Stimulated activated naive B cell treated with anti-CD40 and anti-IgM and Interleukin-4, amounts not matched to agents 10 μg/mL and 1 μg/mL and 100 μg/mL, for 72 hours (primary cell): ENCODE measurements at regions not wholly inside any gene's neighbourhood (a gene's known extent, or its start where the extent isn't known, plus 50 kb on each side); places are given as distances from the start of the nearest gene placed in this dataset.
"Not testable (repeated sequence)": the region's sequence is repeated elsewhere in the genome, so short reads cannot be mapped to it uniquely, and the experiment has no call there.

ENCODE experiments used
- ATAC-seq, 2 donors: fragments of 150-1000 bp; cut with Tn5 transposase; replicated peaks; 2 replicates each; pipeline ENCODE4 v1.10.0; 2021; ENCODE audit warnings: moderate library complexity in 1 of 2
- DNase-seq: peaks from one replicate; pipeline ENCODE4 v3.0.0; 2021
- H3K27ac Mint-ChIP-seq: one replicate; pipeline ENCODE4 v1.8.0; 2022; ENCODE audit warnings: mild to moderate bottlenecking, mixed read lengths
- H3K27me3 Mint-ChIP-seq, 2 donors: one replicate each; pipeline ENCODE4 v1.8.0; 2022; ENCODE audit warnings: mixed read lengths in 2 of 2
- H3K36me3 Mint-ChIP-seq, 2 donors: one replicate each; pipeline ENCODE4 v1.8.0; 2022; ENCODE audit warnings: mixed read lengths in 2 of 2, mild to moderate bottlenecking in 1 of 2
- H3K4me1 Mint-ChIP-seq, 2 donors: one replicate each; pipeline ENCODE4 v1.8.0; 2022; ENCODE audit warnings: mixed read lengths in 2 of 2, mild to moderate bottlenecking in 1 of 2
- H3K4me3 Mint-ChIP-seq, 2 donors: one replicate each; pipeline ENCODE4 v1.8.0; 2022; ENCODE audit warnings: mild to moderate bottlenecking in 2 of 2, mixed read lengths in 2 of 2, moderate library complexity in 1 of 2
- H3K9me3 Mint-ChIP-seq, 2 donors: one replicate each; pipeline ENCODE4 v1.8.0; 2022; ENCODE audit warnings: mixed read lengths in 2 of 2, mild to moderate bottlenecking in 1 of 2

GRCh38 chr1:117717980-117718379, 112.1 kb downstream of the TENT5C start:
- not testable (repeated sequence) for H3K4me3 Mint-ChIP-seq, H3K4me1 Mint-ChIP-seq, ATAC-seq, H3K27ac Mint-ChIP-seq, DNase-seq
- Mint-ChIP-seq H3K36me3 (peaks cover 21 to 28% of the 10 kb centered on the region in 2 donors), H3K27me3 (peaks cover 26 to 56% of the 10 kb centered on the region in 2 donors), H3K9me3 (peaks cover 29 to 39% of the 10 kb centered on the region in 2 donors)

- peaks cover 29 to 41% of the 10 kb centered on the region in 2 donors for H3K9me3 Mint-ChIP-seq
- H3K4me1 Mint-ChIP-seq, H3K4me3 Mint-ChIP-seq, ATAC-seq, DNase-seq, H3K27ac Mint-ChIP-seq: not testable (repeated sequence)
- H3K36me3 Mint-ChIP-seq = peaks cover 23 to 28% of the 10 kb centered on the region in 2 donors
- H3K27me3 Mint-ChIP-seq = peaks cover 26 to 55% of the 10 kb centered on the region in 2 donors
Measured at GRCh38 chr1:117718596-117718995, 112.7 kb downstream of the TENT5C start.

GRCh38 chr1:117719004-117719403, 113.2 kb downstream of the TENT5C start:
- ATAC-seq = no peak

GRCh38 chr1:117732065-117732797, 126.4 kb downstream of the TENT5C start:
- ATAC-seq (no peak), DNase-seq (no peak)
- H3K4me1 Mint-ChIP-seq = peaks cover 9 to 19% of the 10 kb centered on the region in 2 donors
- H3K36me3 Mint-ChIP-seq = peaks cover 5 to 7% of the 10 kb centered on the region in 2 donors
- no peak overlapping the region for H3K27ac Mint-ChIP-seq
- no peak overlapping the region for H3K4me3 Mint-ChIP-seq
- no peaks in the 10 kb centered on the region for H3K27me3 Mint-ChIP-seq
- peaks cover 10% of the 10 kb centered on the region in 2 donors for H3K9me3 Mint-ChIP-seq

More at GRCh38 chr1:117719004-117719403, 113.2 kb downstream of the TENT5C start:
- no peak for DNase-seq
- peaks cover 24 to 28% of the 10 kb centered on the region in 2 donors for H3K36me3 Mint-ChIP-seq
- H3K27ac Mint-ChIP-seq = no peak overlapping the region
- peaks cover 29 to 42% of the 10 kb centered on the region in 2 donors for H3K9me3 Mint-ChIP-seq
- peaks cover 23 to 51% of the 10 kb centered on the region in 2 donors for H3K27me3 Mint-ChIP-seq
- no peak overlapping the region for H3K4me3 Mint-ChIP-seq
- H3K4me1 Mint-ChIP-seq = no peaks in the 10 kb centered on the region

- DNase-seq (no peak), ATAC-seq (no peak)
- H3K4me1 Mint-ChIP-seq = peaks cover 9 to 19% of the 10 kb centered on the region in 2 donors
- peaks cover 2 to 5% of the 10 kb centered on the region in 2 donors for H3K9me3 Mint-ChIP-seq
- no peak overlapping the region for H3K4me3 Mint-ChIP-seq
- no peak overlapping the region for H3K27ac Mint-ChIP-seq
- H3K36me3 Mint-ChIP-seq = no peaks in the 10 kb centered on the region
- H3K27me3 Mint-ChIP-seq = no peaks in the 10 kb centered on the region
Measured at GRCh38 chr1:117732956-117733355, 127.1 kb downstream of the TENT5C start.

GRCh38 chr1:117734403-117734802, 128.6 kb downstream of the TENT5C start:
- Mint-ChIP-seq H3K27me3 (no peaks in the 10 kb centered on the region), H3K27ac (peak overlapping the region; percentile 42), H3K4me3 (no peak overlapping the region), H3K4me1 (peaks cover 9 to 19% of the 10 kb centered on the region in 2 donors), H3K36me3 (no peaks in the 10 kb centered on the region), H3K9me3 (peaks cover 0 to 2% of the 10 kb centered on the region in 2 donors)
- peak in 1 of 2 donors; percentile 34 for ATAC-seq
- no peak for DNase-seq

GRCh38 chr1:117735045-117735992, 129.5 kb downstream of the TENT5C start:
- Mint-ChIP-seq H3K4me3 (peak overlapping the region; percentile 71 to 79), H3K27me3 (no peaks in the 10 kb centered on the region), H3K36me3 (no peaks in the 10 kb centered on the region), H3K27ac (peak overlapping the region; percentile 85), H3K9me3 (no peaks in the 10 kb centered on the region), H3K4me1 (peaks cover 9 to 19% of the 10 kb centered on the region in 2 donors)
- ATAC-seq (peak; percentile 44 to 61), DNase-seq (no peak)

GRCh38 chr1:117739504-117739903, 133.7 kb downstream of the TENT5C start:
- DNase-seq (no peak), ATAC-seq (no peak)
- Mint-ChIP-seq H3K4me1 (peaks cover 5 to 11% of the 10 kb centered on the region in 2 donors), H3K27ac (no peak overlapping the region), H3K36me3 (no peaks in the 10 kb centered on the region), H3K9me3 (peaks cover 0 to 5% of the 10 kb centered on the region in 2 donors), H3K4me3 (no peak overlapping the region), H3K27me3 (peaks cover 9 to 25% of the 10 kb centered on the region in 2 donors)

- H3K36me3 Mint-ChIP-seq = no peaks in the 10 kb centered on the region
- ATAC-seq (no peak), DNase-seq (no peak)
- H3K9me3 Mint-ChIP-seq = peaks cover 0 to 5% of the 10 kb centered on the region in 2 donors
- H3K27ac Mint-ChIP-seq = no peak overlapping the region
- H3K4me1 Mint-ChIP-seq = peaks cover under 1 to 1% of the 10 kb centered on the region in 2 donors
- no peak overlapping the region for H3K4me3 Mint-ChIP-seq
- H3K27me3 Mint-ChIP-seq = peaks cover 10 to 28% of the 10 kb centered on the region in 2 donors
Measured at GRCh38 chr1:117740496-117740895, 134.6 kb downstream of the TENT5C start.

GRCh38 chr1:117746565-117746964, 140.7 kb downstream of the TENT5C start:
- H3K4me1 Mint-ChIP-seq, H3K4me3 Mint-ChIP-seq, H3K27ac Mint-ChIP-seq, ATAC-seq, DNase-seq: not testable (repeated sequence)
- H3K27me3 Mint-ChIP-seq = peaks cover 49 to 62% of the 10 kb centered on the region in 2 donors
- peaks cover 11 to 15% of the 10 kb centered on the region in 2 donors for H3K9me3 Mint-ChIP-seq
- H3K36me3 Mint-ChIP-seq = peaks cover 12 to 24% of the 10 kb centered on the region in 2 donors

GRCh38 chr1:117747605-117748004, 141.8 kb downstream of the TENT5C start:
- no peak overlapping the region for H3K4me3 Mint-ChIP-seq
- H3K36me3 Mint-ChIP-seq = peaks cover 12 to 24% of the 10 kb centered on the region in 2 donors
- DNase-seq = no peak
- peaks cover 11% of the 10 kb centered on the region in 2 donors for H3K9me3 Mint-ChIP-seq
- ATAC-seq = no peak
- H3K27me3 Mint-ChIP-seq = peaks cover 53 to 54% of the 10 kb centered on the region in 2 donors
- no peak overlapping the region for H3K27ac Mint-ChIP-seq
- peaks cover 0 to 2% of the 10 kb centered on the region in 2 donors for H3K4me1 Mint-ChIP-seq

- ATAC-seq = no peak
- peaks cover 25 to 48% of the 10 kb centered on the region in 2 donors for H3K27me3 Mint-ChIP-seq
- no peak for DNase-seq
- no peak overlapping the region for H3K4me3 Mint-ChIP-seq
- H3K36me3 Mint-ChIP-seq = peaks cover 8 to 17% of the 10 kb centered on the region in 2 donors
- peaks cover 7 to 9% of the 10 kb centered on the region in 2 donors for H3K4me1 Mint-ChIP-seq
- peaks cover 5 to 6% of the 10 kb centered on the region in 2 donors for H3K9me3 Mint-ChIP-seq
- no peak overlapping the region for H3K27ac Mint-ChIP-seq
Measured at GRCh38 chr1:117751321-117751720, 145.5 kb downstream of the TENT5C start.

GRCh38 chr1:117752661-117753060, 146.8 kb downstream of the TENT5C start:
- peaks cover 7 to 9% of the 10 kb centered on the region in 2 donors for H3K4me1 Mint-ChIP-seq
- no peak overlapping the region for H3K27ac Mint-ChIP-seq
- H3K4me3 Mint-ChIP-seq = no peak overlapping the region
- H3K27me3 Mint-ChIP-seq = peaks cover 24 to 46% of the 10 kb centered on the region in 2 donors
- H3K36me3 Mint-ChIP-seq = peaks cover 4 to 5% of the 10 kb centered on the region in 2 donors
- peaks cover 3 to 4% of the 10 kb centered on the region in 2 donors for H3K9me3 Mint-ChIP-seq
- DNase-seq (no peak), ATAC-seq (no peak)

GRCh38 chr1:117753232-117753631, 147.4 kb downstream of the TENT5C start:
- H3K27ac Mint-ChIP-seq = no peak overlapping the region
- peaks cover 7 to 10% of the 10 kb centered on the region in 2 donors for H3K4me1 Mint-ChIP-seq
- ATAC-seq (no peak), DNase-seq (no peak)
- H3K27me3 Mint-ChIP-seq = peaks cover 25 to 47% of the 10 kb centered on the region in 2 donors
- no peak overlapping the region for H3K4me3 Mint-ChIP-seq
- H3K36me3 Mint-ChIP-seq = peaks cover 4% of the 10 kb centered on the region in 2 donors
- H3K9me3 Mint-ChIP-seq = peaks cover 3 to 4% of the 10 kb centered on the region in 2 donors
